ENCODE measurements at regions not wholly inside any gene's neighbourhood (a gene's known extent, or its start where the extent isn't known, plus 50 kb on each side); places are given as distances from the start of the nearest gene placed in this dataset.

DNA sequence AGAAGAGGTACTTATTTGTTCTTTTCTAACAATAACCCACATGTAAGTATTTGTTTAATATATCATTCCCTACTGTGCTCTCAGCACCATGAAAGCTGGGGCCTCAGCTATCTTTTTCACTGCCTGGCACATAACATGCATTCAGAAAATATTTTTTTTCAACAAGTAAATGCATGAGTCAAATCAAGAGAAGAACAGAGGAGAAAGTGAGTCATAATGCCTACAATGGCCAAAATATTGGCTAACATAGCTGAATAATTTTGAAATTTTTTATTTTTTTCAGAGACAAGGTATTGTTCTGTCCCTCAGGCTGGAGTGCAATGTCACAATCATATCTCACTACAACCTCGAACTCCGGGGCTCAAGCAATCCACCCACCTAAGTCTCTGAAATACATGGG, 252.2 kb upstream of the ADAMTS5 start:
- TF ChIP-seq, protein P1, sequence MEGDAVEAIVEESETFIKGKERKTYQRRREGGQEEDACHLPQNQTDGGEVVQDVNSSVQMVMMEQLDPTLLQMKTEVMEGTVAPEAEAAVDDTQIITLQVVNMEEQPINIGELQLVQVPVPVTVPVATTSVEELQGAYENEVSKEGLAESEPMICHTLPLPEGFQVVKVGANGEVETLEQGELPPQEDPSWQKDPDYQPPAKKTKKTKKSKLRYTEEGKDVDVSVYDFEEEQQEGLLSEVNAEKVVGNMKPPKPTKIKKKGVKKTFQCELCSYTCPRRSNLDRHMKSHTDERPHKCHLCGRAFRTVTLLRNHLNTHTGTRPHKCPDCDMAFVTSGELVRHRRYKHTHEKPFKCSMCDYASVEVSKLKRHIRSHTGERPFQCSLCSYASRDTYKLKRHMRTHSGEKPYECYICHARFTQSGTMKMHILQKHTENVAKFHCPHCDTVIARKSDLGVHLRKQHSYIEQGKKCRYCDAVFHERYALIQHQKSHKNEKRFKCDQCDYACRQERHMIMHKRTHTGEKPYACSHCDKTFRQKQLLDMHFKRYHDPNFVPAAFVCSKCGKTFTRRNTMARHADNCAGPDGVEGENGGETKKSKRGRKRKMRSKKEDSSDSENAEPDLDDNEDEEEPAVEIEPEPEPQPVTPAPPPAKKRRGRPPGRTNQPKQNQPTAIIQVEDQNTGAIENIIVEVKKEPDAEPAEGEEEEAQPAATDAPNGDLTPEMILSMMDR (IDR thresholded peaks at IDR 0.05): no peak
- TF ChIP-seq POLR2AphosphoS5 (IDR thresholded peaks at IDR 0.05; ENCODE audit: insufficient read depth in 1 of 2, low read depth in 1 of 2): no peak
- TF ChIP-seq POLR2A (IDR thresholded peaks at IDR 0.05): no peak

Measured in vagina (tissue), 2 donors.